Mucosa of descending colon (tissue), 3 donors: ENCODE measurements at regions not wholly inside any gene's neighbourhood (a gene's known extent, or its start where the extent isn't known, plus 50 kb on each side); places are given as distances from the start of the nearest gene placed in this dataset.

Experiments used
- ATAC-seq: fragments of 200-7000 bp; cut with Tn5 transposase; one replicate; pipeline ENCODE4 v1.9.1; 2020; ENCODE audit warnings: mild to moderate bottlenecking, moderate library complexity
- DNase-seq, 3 donors: peaks; one replicate each; pipeline ENCODE4 v3.0.0-alpha.2; 2020
- H3K36me3 ChIP-seq: fragments of 200-600 bp; one replicate; pipeline ENCODE4 v1.8.0; 2021; ENCODE audit warnings: low read depth, mild to moderate bottlenecking
- H3K4me1 ChIP-seq: fragments of 200-600 bp; one replicate; pipeline ENCODE4 v1.8.0; 2021; ENCODE audit warnings: low read depth, mild to moderate bottlenecking
- H3K4me3 ChIP-seq: fragments of 200-600 bp; one replicate; pipeline ENCODE4 v1.8.0; 2021; ENCODE audit warnings: mild to moderate bottlenecking
- H3K9me3 ChIP-seq: fragments of 200-600 bp; one replicate; pipeline ENCODE4 v1.8.0; 2021; ENCODE audit warnings: mild to moderate bottlenecking
- CTCF ChIP-seq: fragments of 200-600 bp; IDR thresholded peaks from one replicate; pipeline ENCODE4 v1.8.0; 2022; ENCODE audit warnings: antibody characterized with exemption, mild to moderate bottlenecking
- intact Hi-C, 2 donors: fragments of 100-400 bp; cut with DNase I in 1 of 2; cut with micrococcal nuclease in 1 of 2; formaldehyde crosslinking; loops; one replicate each; pipeline versions ENCODE4 v1.11.0 to v1.11.1; 2022; cut with DNase I, micrococcal nuclease
- donor health status: DM: no; HTN: no; CAD: no; lungs with moderate emphysema.
- donor health status: DM: no; HTN: no; CAD: no.
- donor health status: DM: no; HTN: yes; CAD: no.

DNA sequence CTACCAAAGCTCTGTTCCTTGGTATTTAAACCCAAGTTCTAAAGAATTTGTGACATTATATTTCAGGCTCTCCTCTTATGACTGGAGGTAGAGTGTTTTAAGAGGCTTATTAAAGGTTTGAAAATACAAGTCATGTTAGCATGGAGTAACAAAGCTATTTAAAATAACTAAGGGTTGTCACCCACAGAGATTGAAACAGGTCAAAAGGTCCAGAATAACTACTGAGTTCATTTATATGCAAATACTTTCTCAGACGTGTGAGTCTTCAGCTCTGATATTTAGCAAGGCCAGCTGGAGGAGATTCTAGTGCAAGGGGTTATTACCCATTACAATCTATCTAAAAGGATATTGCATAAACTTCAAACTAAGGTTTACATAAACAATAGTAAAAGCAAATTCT, 1538.8 kb upstream of the CDH8 start:
- no peaks in the 10 kb centered on the region for H3K9me3 ChIP-seq
- intact Hi-C loops: no loop called here
- DNase-seq: no peak
- no peak for TF ChIP-seq CTCF
- ATAC-seq: no peak
- no peaks in the 10 kb centered on the region for H3K36me3 ChIP-seq
- no peaks in the 10 kb centered on the region for H3K4me1 ChIP-seq
- no peak overlapping the region for H3K4me3 ChIP-seq

- Histone ChIP-seq H3K36me3 (no peaks in the 10 kb centered on the region), H3K9me3 (no peaks in the 10 kb centered on the region), H3K4me1 (no peaks in the 10 kb centered on the region), H3K4me3 (no peak overlapping the region)
- ATAC-seq (no peak), DNase-seq (no peak)
- intact Hi-C loops: no loop called here
- TF ChIP-seq CTCF: no peak
These were observed 1531.9 kb upstream of the CDH8 start for GRCh38 chr16:63568164-63568563.

DNA sequence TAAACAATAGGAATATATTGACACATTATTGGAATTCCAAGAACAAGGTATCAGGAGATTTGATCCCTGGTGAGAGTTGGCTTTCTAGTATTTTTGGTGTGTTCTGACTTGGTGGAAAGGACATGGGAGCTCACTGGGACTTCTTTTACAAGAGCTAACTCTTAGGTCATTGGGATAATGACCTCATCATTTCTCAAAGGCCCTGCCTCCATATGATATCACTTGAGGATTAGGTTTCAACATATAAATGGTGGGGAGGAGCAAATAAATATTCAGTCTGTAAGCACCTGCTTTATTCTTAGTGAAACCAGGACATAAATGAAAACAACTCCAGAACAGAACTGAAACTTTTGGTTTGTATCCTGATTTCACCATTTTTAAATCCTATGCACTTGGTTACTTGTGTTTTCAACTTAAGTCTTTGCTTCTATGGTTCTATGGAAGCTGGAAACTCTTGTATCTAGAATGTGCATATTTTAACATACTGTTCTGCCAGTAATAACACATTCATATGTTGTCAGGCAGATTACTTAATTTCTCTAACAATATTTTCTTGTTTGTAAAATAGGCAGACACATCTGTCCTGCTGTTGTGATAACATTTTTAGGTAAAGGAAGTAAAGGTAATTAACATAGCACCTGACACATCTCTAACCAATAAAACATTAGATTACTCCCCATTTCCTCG, 1527.7 kb upstream of the CDH8 start:
- ATAC-seq (no peak), DNase-seq (no peak)
- Histone ChIP-seq H3K9me3 (peaks cover 5% of the 10 kb centered on the region), H3K4me3 (no peak overlapping the region), H3K4me1 (no peaks in the 10 kb centered on the region), H3K36me3 (no peaks in the 10 kb centered on the region)
- intact Hi-C loops: no loop called here
- TF ChIP-seq CTCF: no peak

DNA sequence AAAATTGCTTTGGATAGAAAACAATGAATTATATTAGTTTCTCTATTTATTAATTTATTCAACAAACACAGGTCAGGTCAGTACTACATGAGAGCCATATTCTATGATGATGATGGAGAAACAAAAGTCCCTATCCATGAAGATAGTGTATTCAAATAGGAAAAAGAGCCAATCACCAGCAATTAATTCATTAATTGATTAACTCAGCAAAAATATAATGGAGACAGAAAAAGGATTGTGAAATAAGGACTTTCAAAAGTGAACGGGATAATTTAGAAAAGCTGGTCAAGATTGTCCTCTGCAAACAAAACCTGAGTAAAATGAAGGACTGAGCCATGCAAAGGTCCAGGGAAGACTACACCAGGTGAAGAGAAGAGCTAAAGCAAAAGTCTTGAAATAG, 1517.7 kb upstream of the CDH8 start:
- no peak for TF ChIP-seq CTCF
- H3K36me3 ChIP-seq: no peaks in the 10 kb centered on the region
- H3K4me3 ChIP-seq: no peak overlapping the region
- ATAC-seq: no peak
- intact Hi-C loops: no loop called here
- H3K9me3 ChIP-seq: no peaks in the 10 kb centered on the region
- H3K4me1 ChIP-seq: no peaks in the 10 kb centered on the region
- DNase-seq: no peak

- Histone ChIP-seq H3K4me3 (no peak overlapping the region), H3K9me3 (no peaks in the 10 kb centered on the region), H3K4me1 (no peaks in the 10 kb centered on the region), H3K36me3 (no peaks in the 10 kb centered on the region)
- DNase-seq (no peak), ATAC-seq (no peak)
- TF ChIP-seq CTCF: no peak
- intact Hi-C loops: no loop called here
These were observed 1503.0 kb upstream of the CDH8 start for GRCh38 chr16:63539276-63539675.

DNA sequence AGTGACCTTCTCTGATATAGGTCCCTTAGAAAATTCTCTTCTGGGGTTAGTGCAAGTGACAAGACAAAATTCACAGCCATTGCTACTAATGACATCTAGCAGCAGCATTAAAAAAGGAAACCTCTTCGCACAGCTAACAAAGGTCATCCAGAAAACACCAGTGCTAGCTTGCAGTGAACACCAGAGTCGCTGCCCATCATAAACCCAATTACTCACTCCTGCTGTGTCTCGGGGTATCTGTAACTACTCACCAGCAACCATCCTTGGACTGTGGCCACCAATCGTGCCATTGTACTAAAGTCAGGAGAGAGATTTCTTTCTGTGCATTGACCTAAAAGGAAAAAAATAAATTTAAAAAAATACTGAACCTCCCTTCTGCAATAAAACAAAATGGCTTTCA, 1494.7 kb upstream of the CDH8 start:
- no peaks in the 10 kb centered on the region for H3K4me1 ChIP-seq
- ATAC-seq (no peak), DNase-seq (no peak)
- no peaks in the 10 kb centered on the region for H3K36me3 ChIP-seq
- no peak for TF ChIP-seq CTCF
- no peak overlapping the region for H3K4me3 ChIP-seq
- H3K9me3 ChIP-seq: no peaks in the 10 kb centered on the region
- intact Hi-C loops: no loop called here
